K562 (cell line): ENCODE measurements at regions not wholly inside any gene's neighbourhood (a gene's known extent, or its start where the extent isn't known, plus 50 kb on each side); places are given as distances from the start of the nearest gene placed in this dataset.

Experiments
- ARID2 ChIP-seq: fragments of 450-650 bp; IDR thresholded peaks from 2 replicates; pipeline ENCODE4 v1.6.1; 2017; ENCODE audit warnings: antibody characterized with exemption, mild to moderate bottlenecking
- CHD2 ChIP-seq: IDR thresholded peaks from 2 replicates; pipeline ENCODE4 v1.6.1; 2011; ENCODE audit warnings: low read depth, low read length
- GTF2F1 ChIP-seq: IDR thresholded peaks from 2 replicates; pipeline ENCODE4 v1.6.1; 2011; ENCODE audit warnings: low read depth, low read length, improper control_type of control experiment
- HOMEZ ChIP-seq: fragments of 250-450 bp; sonication (Bioruptor Pico); IDR thresholded peaks from 2 replicates; pipeline ENCODE4 v1.4.0; 2020; ENCODE audit warnings: mild to moderate bottlenecking, moderate library complexity
- NONO ChIP-seq, 2 experiments: fragments of 200-400 bp in 1 of 2; fragments of 450-650 bp in 1 of 2; formaldehyde crosslinking in 1 of 2; IDR thresholded peaks; 2 replicates each; pipeline ENCODE4 v1.6.1; 2017; ENCODE audit warnings: low read depth in 2 of 2, mild to moderate bottlenecking in 2 of 2, moderate library complexity in 2 of 2, low read length in 1 of 2
- PRDM10 ChIP-seq: fragments of 450-650 bp; IDR thresholded peaks from 2 replicates; pipeline ENCODE4 v1.6.1; 2018; ENCODE audit not compliant: partially characterized antibody
- RHOXF2B ChIP-seq: fragments of 250-450 bp; sonication (Bioruptor Pico); conservative IDR thresholded peaks from 2 replicates; pipeline ENCODE4 v1.5.1; 2021
- SIN3A ChIP-seq, 2 experiments: fragments of 150-350 bp in 1 of 2; IDR thresholded peaks; 2 replicates each; pipeline ENCODE4 v1.6.1; 2011 to 2016; ENCODE audit warnings: borderline replicate concordance in 2 of 2, low read depth in 2 of 2, low read length in 2 of 2, mild to moderate bottlenecking in 2 of 2, moderate library complexity in 2 of 2; ENCODE audit not compliant: control insufficient read depth in 1 of 2
- TF ChIP-seq, protein P1 (sequence below), 2 experiments: fragments of 450-650 bp; IDR thresholded peaks; 2 replicates each; pipeline ENCODE4 v1.6.1; 2016

DNA sequence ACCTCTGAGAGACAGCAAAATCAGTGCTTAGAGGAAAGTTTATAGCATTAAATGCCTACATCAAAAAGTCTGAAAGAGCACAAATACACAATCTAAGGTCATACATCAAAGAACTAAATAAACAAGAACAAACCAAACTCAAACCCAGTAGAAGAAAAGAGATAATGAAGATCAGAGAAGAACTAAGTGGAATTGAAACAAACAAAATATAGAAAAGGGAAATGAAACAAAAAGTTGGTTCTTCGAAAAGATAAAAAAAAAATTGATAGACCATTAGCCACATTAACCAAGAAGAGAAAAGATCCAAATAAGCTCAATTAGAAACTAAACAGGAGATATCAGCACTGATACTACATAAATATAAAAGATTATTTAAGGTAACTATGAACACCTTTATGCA is 280.0 kb upstream of the NRG3 start (continued):
- TF ChIP-seq GTF2F1: no peak
- TF ChIP-seq, protein P1, sequence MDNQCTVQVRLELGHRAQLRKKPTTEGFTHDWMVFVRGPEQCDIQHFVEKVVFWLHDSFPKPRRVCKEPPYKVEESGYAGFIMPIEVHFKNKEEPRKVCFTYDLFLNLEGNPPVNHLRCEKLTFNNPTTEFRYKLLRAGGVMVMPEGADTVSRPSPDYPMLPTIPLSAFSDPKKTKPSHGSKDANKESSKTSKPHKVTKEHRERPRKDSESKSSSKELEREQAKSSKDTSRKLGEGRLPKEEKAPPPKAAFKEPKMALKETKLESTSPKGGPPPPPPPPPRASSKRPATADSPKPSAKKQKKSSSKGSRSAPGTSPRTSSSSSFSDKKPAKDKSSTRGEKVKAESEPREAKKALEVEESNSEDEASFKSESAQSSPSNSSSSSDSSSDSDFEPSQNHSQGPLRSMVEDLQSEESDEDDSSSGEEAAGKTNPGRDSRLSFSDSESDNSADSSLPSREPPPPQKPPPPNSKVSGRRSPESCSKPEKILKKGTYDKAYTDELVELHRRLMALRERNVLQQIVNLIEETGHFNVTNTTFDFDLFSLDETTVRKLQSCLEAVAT (IDR thresholded peaks at IDR 0.05): no peak
- no peak for TF ChIP-seq CHD2
- no peak for TF ChIP-seq HOMEZ
- no peak for TF ChIP-seq NONO (IDR thresholded peaks at IDR 0.05; ENCODE audit: low read depth in 2 of 2, low read length in 1 of 2)
- TF ChIP-seq PRDM10: no peak
- no peak for TF ChIP-seq RHOXF2B (CRISPR knock-in tag)
- no peak for TF ChIP-seq ARID2
- no peak for TF ChIP-seq SIN3A (IDR thresholded peaks at IDR 0.05; ENCODE audit: borderline replicate concordance in 2 of 2, control insufficient read depth in 1 of 2, low read depth in 2 of 2, low read length in 2 of 2)
- TF ChIP-seq, all 486 proteins: peak for 0
